GM23248 (cell line): ENCODE measurements at regions not wholly inside any gene's neighbourhood (a gene's known extent, or its start where the extent isn't known, plus 50 kb on each side); places are given as distances from the start of the nearest gene placed in this dataset.

Source experiments
- EZH2 ChIP-seq: fragments of 200-600 bp; sonication (generic); IDR thresholded peaks from 2 replicates; pipeline ENCODE4 v1.6.1; 2018; ENCODE audit warnings: antibody characterized with exemption, mild to moderate bottlenecking; ENCODE audit not compliant: insufficient read depth, poor library complexity, severe bottlenecking
- EZH2phosphoT487 ChIP-seq: fragments of 200-600 bp; sonication (generic); IDR thresholded peaks from 2 replicates; pipeline ENCODE4 v1.6.1; 2018; ENCODE audit warnings: antibody characterized with exemption, moderate library complexity, mild to moderate bottlenecking, low read depth; ENCODE audit not compliant: insufficient read depth

DNA sequence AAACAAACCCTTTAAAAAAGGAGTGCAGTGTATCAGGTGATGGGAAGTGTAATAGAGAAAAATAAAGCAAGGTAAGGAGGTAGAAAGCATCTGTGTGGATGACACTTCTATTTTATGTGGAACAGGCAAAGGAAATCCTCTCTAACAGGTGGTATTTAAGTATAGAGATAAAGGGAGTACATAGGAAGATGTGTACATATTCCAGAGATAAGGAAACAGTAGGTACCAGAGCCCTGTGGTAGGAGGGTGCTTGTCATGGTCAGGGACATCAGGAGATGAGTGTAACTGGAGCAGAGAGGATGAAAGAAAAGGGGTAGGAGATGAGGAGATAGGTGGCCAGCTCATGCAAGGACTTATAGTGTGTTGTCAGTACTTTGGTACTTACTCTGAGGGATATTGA lies 65.8 kb downstream of the CHST2 start:
- TF ChIP-seq EZH2 = no peak
- no peak for TF ChIP-seq EZH2phosphoT487
